ENCODE measurements at regions not wholly inside any gene's neighbourhood (a gene's known extent, or its start where the extent isn't known, plus 50 kb on each side); places are given as distances from the start of the nearest gene placed in this dataset.
"Not testable (repeated sequence)": the region's sequence is repeated elsewhere in the genome, so short reads cannot be mapped to it uniquely, and the experiment has no call there.

- TF ChIP-seq CTCF (conservative IDR thresholded peaks at IDR 0.05; ENCODE audit: low read length), result no peak
- no peak overlapping the region for H3K4me3 ChIP-seq (ENCODE audit: low read length)
- no peak for DNase-seq (ENCODE audit: low read depth)
Observed at GRCh38 chr4:104330125-104330905, 164.4 kb downstream of the CXXC4 start.

- DNase-seq (ENCODE audit: low read depth); H3K4me3 ChIP-seq (ENCODE audit: low read length): not testable (repeated sequence)
Observed at GRCh38 chr4:104326991-104327694, 167.6 kb downstream of the CXXC4 start.

GRCh38 chr4:104302731-104303130, 192.0 kb downstream of the CXXC4 start:
- no peak overlapping the region for H3K4me3 ChIP-seq (ENCODE audit: low read length)
- DNase-seq (ENCODE audit: low read depth), result no peak
- no peak for TF ChIP-seq CTCF (conservative IDR thresholded peaks at IDR 0.05; ENCODE audit: low read length)

GRCh38 chr4:104294811-104295210, 199.9 kb downstream of the CXXC4 start:
- TF ChIP-seq CTCF (conservative IDR thresholded peaks at IDR 0.05; ENCODE audit: low read length), result no peak
- DNase-seq (ENCODE audit: low read depth), result no peak
- H3K4me3 ChIP-seq (ENCODE audit: low read length), result no peak overlapping the region

- no peak overlapping the region for H3K4me3 ChIP-seq (ENCODE audit: low read length)
- no peak for DNase-seq (ENCODE audit: low read depth)
- TF ChIP-seq CTCF (conservative IDR thresholded peaks at IDR 0.05; ENCODE audit: low read length), result no peak
Observed at GRCh38 chr4:104286867-104287266, 207.8 kb downstream of the CXXC4 start.

- no peak overlapping the region for H3K4me3 ChIP-seq (ENCODE audit: low read length)
- TF ChIP-seq CTCF (conservative IDR thresholded peaks at IDR 0.05; ENCODE audit: low read length), result no peak
- no peak for DNase-seq (ENCODE audit: low read depth)
Observed at GRCh38 chr4:104283303-104283702, 211.4 kb downstream of the CXXC4 start.

GRCh38 chr4:104279744-104280143, 214.9 kb downstream of the CXXC4 start:
- TF ChIP-seq CTCF (conservative IDR thresholded peaks at IDR 0.05; ENCODE audit: low read length), result no peak
- no peak overlapping the region for H3K4me3 ChIP-seq (ENCODE audit: low read length)

More at GRCh38 chr4:104279744-104280143, 214.9 kb downstream of the CXXC4 start:
- no peak for DNase-seq (ENCODE audit: low read depth)
